ENCODE measurements at regions not wholly inside any gene's neighbourhood (a gene's known extent, or its start where the extent isn't known, plus 50 kb on each side); places are given as distances from the start of the nearest gene placed in this dataset.
"Not testable (repeated sequence)": the region's sequence is repeated elsewhere in the genome, so short reads cannot be mapped to it uniquely, and the experiment has no call there.

GRCh38 chr13:86501931-86502330 is 702.7 kb upstream of the SLITRK6 start:
- H3K4me3 ChIP-seq (replicated peaks in 1 of 3; ENCODE audit: insufficient read depth in 1 of 3, low read depth in 2 of 3, low read length in 3 of 3); H4K20me1 ChIP-seq (ENCODE audit: insufficient read depth, low read length); CTCF ChIA-PET (ENCODE audit: low intra/inter-chr PET ratio, low total read pairs); intact Hi-C loops (cut with micrococcal nuclease; ENCODE audit: unreplicated experiment); H3K27me3 ChIP-seq (ENCODE audit: control insufficient read depth in 1 of 2, insufficient read depth in 2 of 2, low read length in 2 of 2); H2AFZ ChIP-seq (ENCODE audit: low read length); DNase-seq (ENCODE audit: low spot score); H3K4me2 ChIP-seq (ENCODE audit: low read depth, low read length); H3K9me3 ChIP-seq (ENCODE audit: low read length); POLR2A ChIA-PET; H3K36me3 ChIP-seq (replicated peaks in 1 of 2; ENCODE audit: control insufficient read depth in 1 of 2, insufficient read depth in 2 of 2, low read length in 2 of 2); in situ Hi-C loops (cut with HindIII; ENCODE audit: extremely low pct_ligation_motif_present, low pct_unique_long_range_greater_than_20kb); H3K79me2 ChIP-seq (ENCODE audit: insufficient read depth, low read length); H3K9ac ChIP-seq (ENCODE audit: insufficient read depth, low read depth, low read length); H3K27ac ChIP-seq (ENCODE audit: extremely low read length, insufficient read depth, low read length); BruUV-seq (replicated peaks); ATAC-seq; FAIRE-seq; H3K4me1 ChIP-seq (ENCODE audit: insufficient read depth, low read length): not testable (repeated sequence)
- WGBS (ENCODE audit: low lambda C conversion rate) = 4% methylated on average over 8 of the region's 10 CpGs

DNA sequence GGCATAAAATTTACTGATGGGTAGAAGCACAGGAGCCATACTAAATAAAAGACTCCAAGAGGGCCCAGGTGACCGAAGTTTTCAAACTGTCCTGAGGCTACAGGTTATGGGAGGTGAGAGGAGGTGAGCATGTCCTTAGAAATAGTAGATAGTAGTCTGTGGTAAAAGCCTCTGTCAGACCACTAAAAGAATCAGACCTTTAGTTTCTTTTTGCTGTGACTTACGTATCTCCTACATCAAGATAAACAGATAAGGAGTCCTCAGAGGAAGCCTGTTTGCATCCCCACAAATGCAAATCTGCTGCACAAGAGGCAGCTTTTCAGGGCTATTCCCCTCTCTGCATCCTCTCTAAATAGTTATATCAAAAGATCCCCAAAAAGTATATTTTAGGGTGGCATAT is 711.6 kb upstream of the SLITRK6 start:
- CTCF ChIA-PET (ENCODE audit: low intra/inter-chr PET ratio, low total read pairs) = no interaction called here
- H3K9ac ChIP-seq (ENCODE audit: insufficient read depth, low read depth, low read length) = no peak overlapping the region
- DNase-seq (ENCODE audit: low spot score) (no peak), ATAC-seq (no peak), FAIRE-seq (no peak)
- no peaks in the 10 kb centered on the region for H3K79me2 ChIP-seq (ENCODE audit: insufficient read depth, low read length)
- no peak overlapping the region for H2AFZ ChIP-seq (ENCODE audit: low read length)
- no peak overlapping the region for H3K4me2 ChIP-seq (ENCODE audit: low read depth, low read length)
- intact Hi-C loops (cut with micrococcal nuclease; ENCODE audit: unreplicated experiment) = no loop called here
- in situ Hi-C loops (cut with HindIII; ENCODE audit: extremely low pct_ligation_motif_present, low pct_unique_long_range_greater_than_20kb) = no loop called here
- H4K20me1 ChIP-seq (ENCODE audit: insufficient read depth, low read length) = no peaks in the 10 kb centered on the region
- POLR2A ChIA-PET = no interaction called here
- H3K27me3 ChIP-seq (ENCODE audit: control insufficient read depth in 1 of 2, insufficient read depth in 2 of 2, low read length in 2 of 2) = no peaks in the 10 kb centered on the region
- no TSS peak for BruUV-seq (replicated peaks)
- 0% methylated on average over 2 of the region's 2 CpGs for WGBS (ENCODE audit: low lambda C conversion rate)
- TF ChIP-seq RXRB (CRISPR knock-in tag; IDR thresholded peaks at IDR 0.05; ENCODE audit: borderline replicate concordance) = no peak
- no peak for TF ChIP-seq RCOR2 (CRISPR knock-in tag; IDR thresholded peaks at IDR 0.05)
- TF ChIP-seq, protein P1, sequence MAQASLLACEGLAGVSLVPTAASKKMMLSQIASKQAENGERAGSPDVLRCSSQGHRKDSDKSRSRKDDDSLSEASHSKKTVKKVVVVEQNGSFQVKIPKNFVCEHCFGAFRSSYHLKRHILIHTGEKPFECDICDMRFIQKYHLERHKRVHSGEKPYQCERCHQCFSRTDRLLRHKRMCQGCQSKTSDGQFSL (CRISPR knock-in tag; IDR thresholded peaks at IDR 0.05) = no peak
- TF ChIP-seq ZNF343 (CRISPR knock-in tag; IDR thresholded peaks at IDR 0.05) = no peak
- no peak for TF ChIP-seq RFX1 (IDR thresholded peaks at IDR 0.05)
- TF ChIP-seq MLLT10 (CRISPR knock-in tag; IDR thresholded peaks at IDR 0.05) = no peak
- TF ChIP-seq YY1 (IDR thresholded peaks at IDR 0.05; ENCODE audit: insufficient read depth, insufficient replicate concordance, low read depth, low read length) = no peak
- TF ChIP-seq SRSF4 (IDR thresholded peaks at IDR 0.05; ENCODE audit: low read depth, low read length, poor library complexity, severe bottlenecking) = no peak
- TF ChIP-seq SIX1 (CRISPR knock-in tag; IDR thresholded peaks at IDR 0.05; ENCODE audit: borderline replicate concordance) = no peak
- TF ChIP-seq MXD3 (CRISPR knock-in tag; IDR thresholded peaks at IDR 0.05) = no peak
- TF ChIP-seq DMTF1 (CRISPR knock-in tag; IDR thresholded peaks at IDR 0.05) = no peak
- no peak for TF ChIP-seq ZNF260 (CRISPR knock-in tag; IDR thresholded peaks at IDR 0.05; ENCODE audit: borderline replicate concordance, low read depth)
- no peak for TF ChIP-seq MAF1 (CRISPR knock-in tag; IDR thresholded peaks at IDR 0.05; ENCODE audit: borderline replicate concordance)
- no peak for TF ChIP-seq ZC3H13 (CRISPR knock-in tag; IDR thresholded peaks at IDR 0.05)
- TF ChIP-seq STAG1 (CRISPR knock-in tag; IDR thresholded peaks at IDR 0.05) = no peak
- TF ChIP-seq ZSCAN12 (CRISPR knock-in tag; IDR thresholded peaks at IDR 0.05) = no peak
- no peaks in the 10 kb centered on the region for H3K4me1 ChIP-seq (ENCODE audit: insufficient read depth, low read length)
- H3K9me3 ChIP-seq (ENCODE audit: low read length) = no peaks in the 10 kb centered on the region
- no peak overlapping the region for H3K27ac ChIP-seq (ENCODE audit: extremely low read length, insufficient read depth, low read length)
- H3K4me3 ChIP-seq (replicated peaks in 1 of 3; ENCODE audit: insufficient read depth in 1 of 3, low read depth in 2 of 3, low read length in 3 of 3) = no peak overlapping the region
- no peaks in the 10 kb centered on the region for H3K36me3 ChIP-seq (replicated peaks in 1 of 2; ENCODE audit: control insufficient read depth in 1 of 2, insufficient read depth in 2 of 2, low read length in 2 of 2)

Measured in HepG2 (cell line).